Ishikawa (cell line): ENCODE measurements at regions not wholly inside any gene's neighbourhood (a gene's known extent, or its start where the extent isn't known, plus 50 kb on each side); places are given as distances from the start of the nearest gene placed in this dataset.

ENCODE experiments used
- CEBPB ChIP-seq: IDR thresholded peaks from 2 replicates; pipeline ENCODE4 v1.6.1; 2012
- CREB1 ChIP-seq: IDR thresholded peaks from 2 replicates; pipeline ENCODE4 v1.6.1; 2012; ENCODE audit warnings: low read depth
- EGR1 ChIP-seq: IDR thresholded peaks from 2 replicates; pipeline ENCODE4 v1.6.1; 2012
- EP300 ChIP-seq: IDR thresholded peaks from 2 replicates; pipeline ENCODE4 v1.6.1; 2012; ENCODE audit warnings: borderline replicate concordance
- FOXM1 ChIP-seq: IDR thresholded peaks from 2 replicates; pipeline ENCODE4 v1.6.1; 2012; ENCODE audit warnings: low read depth, borderline replicate concordance
- NFIC ChIP-seq: IDR thresholded peaks from 2 replicates; pipeline ENCODE4 v1.6.1; 2012
- RAD21 ChIP-seq: IDR thresholded peaks from 2 replicates; pipeline ENCODE4 v1.6.1; 2012; ENCODE audit warnings: low read depth
- TAF1 ChIP-seq: IDR thresholded peaks from 2 replicates; pipeline ENCODE4 v1.6.1; 2012; ENCODE audit warnings: low read depth, mild to moderate bottlenecking
- TCF12 ChIP-seq: IDR thresholded peaks from 2 replicates; pipeline ENCODE4 v1.6.1; 2012; ENCODE audit warnings: low read depth
- TEAD4 ChIP-seq: IDR thresholded peaks from 2 replicates; pipeline ENCODE4 v1.6.1; 2012
- YY1 ChIP-seq: IDR thresholded peaks from 2 replicates; pipeline ENCODE4 v1.6.1; 2012; ENCODE audit warnings: low read depth
- ZBTB7A ChIP-seq: IDR thresholded peaks from 2 replicates; pipeline ENCODE4 v1.6.1; 2012; ENCODE audit warnings: low read depth
- TF ChIP-seq, protein P1 (sequence below): IDR thresholded peaks from 2 replicates; pipeline ENCODE4 v1.6.1; 2012
- TF ChIP-seq, protein P2 (sequence below): IDR thresholded peaks from 2 replicates; pipeline ENCODE4 v1.6.1; 2012; ENCODE audit warnings: low read depth, mild to moderate bottlenecking
- TF ChIP-seq, protein P3 (sequence below): IDR thresholded peaks from 2 replicates; pipeline ENCODE4 v1.6.1; 2012

DNA sequence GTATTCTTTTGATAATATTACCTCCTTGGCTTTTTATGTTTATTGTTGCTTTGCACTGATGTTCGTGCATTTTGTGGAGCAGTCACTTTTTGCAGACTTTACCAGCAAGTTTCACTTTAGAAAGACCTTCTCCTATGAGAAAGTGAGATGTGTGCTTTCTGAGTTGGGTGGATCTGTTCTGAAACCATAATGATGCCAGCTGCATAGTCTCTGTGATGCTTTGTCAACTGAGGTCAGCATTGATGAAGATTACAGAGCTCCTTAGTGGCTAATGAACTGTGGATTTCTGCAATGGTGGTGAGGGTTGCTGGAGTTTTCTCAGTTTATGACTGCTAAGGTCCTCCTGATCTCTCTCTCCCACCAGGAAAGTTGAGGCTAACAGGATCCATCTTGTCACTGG lies 309.9 kb upstream of the SLITRK6 start:
- no peak for TF ChIP-seq TCF12
- TF ChIP-seq TEAD4 = no peak

DNA sequence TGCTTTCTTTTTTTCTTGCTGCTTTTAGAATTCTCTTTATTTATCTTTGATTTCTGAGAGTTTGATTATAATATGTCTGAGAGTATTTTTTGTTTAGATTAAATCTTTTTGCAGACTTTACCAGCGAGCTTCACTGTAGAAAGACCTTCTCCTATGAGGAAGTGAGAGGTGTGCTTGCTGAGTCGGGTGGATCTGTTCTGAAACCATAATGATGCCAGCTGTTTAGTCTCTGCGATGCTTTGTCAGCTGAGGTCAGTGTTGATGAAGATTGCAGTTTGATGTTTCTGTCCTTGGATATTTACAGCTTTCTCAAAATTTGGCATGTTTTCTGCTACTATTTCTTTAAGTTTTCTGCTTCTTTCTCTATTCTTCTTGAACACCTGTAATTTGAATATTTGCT lies 309.1 kb upstream of the SLITRK6 start:
- no peak for TF ChIP-seq CREB1
- no peak for TF ChIP-seq FOXM1
- TF ChIP-seq YY1 = no peak
- TF ChIP-seq, protein P1, sequence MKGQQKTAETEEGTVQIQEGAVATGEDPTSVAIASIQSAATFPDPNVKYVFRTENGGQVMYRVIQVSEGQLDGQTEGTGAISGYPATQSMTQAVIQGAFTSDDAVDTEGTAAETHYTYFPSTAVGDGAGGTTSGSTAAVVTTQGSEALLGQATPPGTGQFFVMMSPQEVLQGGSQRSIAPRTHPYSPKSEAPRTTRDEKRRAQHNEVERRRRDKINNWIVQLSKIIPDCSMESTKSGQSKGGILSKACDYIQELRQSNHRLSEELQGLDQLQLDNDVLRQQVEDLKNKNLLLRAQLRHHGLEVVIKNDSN = no peak
- TF ChIP-seq EGR1 = no peak
- TF ChIP-seq, protein P2, sequence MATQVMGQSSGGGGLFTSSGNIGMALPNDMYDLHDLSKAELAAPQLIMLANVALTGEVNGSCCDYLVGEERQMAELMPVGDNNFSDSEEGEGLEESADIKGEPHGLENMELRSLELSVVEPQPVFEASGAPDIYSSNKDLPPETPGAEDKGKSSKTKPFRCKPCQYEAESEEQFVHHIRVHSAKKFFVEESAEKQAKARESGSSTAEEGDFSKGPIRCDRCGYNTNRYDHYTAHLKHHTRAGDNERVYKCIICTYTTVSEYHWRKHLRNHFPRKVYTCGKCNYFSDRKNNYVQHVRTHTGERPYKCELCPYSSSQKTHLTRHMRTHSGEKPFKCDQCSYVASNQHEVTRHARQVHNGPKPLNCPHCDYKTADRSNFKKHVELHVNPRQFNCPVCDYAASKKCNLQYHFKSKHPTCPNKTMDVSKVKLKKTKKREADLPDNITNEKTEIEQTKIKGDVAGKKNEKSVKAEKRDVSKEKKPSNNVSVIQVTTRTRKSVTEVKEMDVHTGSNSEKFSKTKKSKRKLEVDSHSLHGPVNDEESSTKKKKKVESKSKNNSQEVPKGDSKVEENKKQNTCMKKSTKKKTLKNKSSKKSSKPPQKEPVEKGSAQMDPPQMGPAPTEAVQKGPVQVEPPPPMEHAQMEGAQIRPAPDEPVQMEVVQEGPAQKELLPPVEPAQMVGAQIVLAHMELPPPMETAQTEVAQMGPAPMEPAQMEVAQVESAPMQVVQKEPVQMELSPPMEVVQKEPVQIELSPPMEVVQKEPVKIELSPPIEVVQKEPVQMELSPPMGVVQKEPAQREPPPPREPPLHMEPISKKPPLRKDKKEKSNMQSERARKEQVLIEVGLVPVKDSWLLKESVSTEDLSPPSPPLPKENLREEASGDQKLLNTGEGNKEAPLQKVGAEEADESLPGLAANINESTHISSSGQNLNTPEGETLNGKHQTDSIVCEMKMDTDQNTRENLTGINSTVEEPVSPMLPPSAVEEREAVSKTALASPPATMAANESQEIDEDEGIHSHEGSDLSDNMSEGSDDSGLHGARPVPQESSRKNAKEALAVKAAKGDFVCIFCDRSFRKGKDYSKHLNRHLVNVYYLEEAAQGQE = no peak

DNA sequence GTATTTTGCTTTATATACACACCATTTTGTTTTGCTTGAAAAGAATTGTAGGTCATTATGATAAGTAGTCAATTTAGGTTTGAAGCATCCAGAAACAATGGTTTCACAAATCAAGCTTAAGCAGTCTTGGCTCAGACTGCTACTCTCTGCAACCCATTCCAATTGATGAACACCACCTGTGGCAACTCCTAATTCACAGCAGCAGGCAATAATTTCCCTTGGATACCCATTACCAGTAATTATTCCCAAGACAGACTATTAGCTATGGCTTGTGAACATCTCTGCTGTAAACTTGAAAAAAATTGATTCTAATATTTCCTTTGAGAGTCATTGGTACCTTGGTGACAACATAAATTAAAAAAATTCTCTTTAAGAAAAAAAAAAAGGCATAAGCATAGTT lies 299.3 kb upstream of the SLITRK6 start:
- TF ChIP-seq CREB1 = no peak
- no peak for TF ChIP-seq FOXM1
- no peak for TF ChIP-seq TAF1
- TF ChIP-seq TEAD4 = no peak

DNA sequence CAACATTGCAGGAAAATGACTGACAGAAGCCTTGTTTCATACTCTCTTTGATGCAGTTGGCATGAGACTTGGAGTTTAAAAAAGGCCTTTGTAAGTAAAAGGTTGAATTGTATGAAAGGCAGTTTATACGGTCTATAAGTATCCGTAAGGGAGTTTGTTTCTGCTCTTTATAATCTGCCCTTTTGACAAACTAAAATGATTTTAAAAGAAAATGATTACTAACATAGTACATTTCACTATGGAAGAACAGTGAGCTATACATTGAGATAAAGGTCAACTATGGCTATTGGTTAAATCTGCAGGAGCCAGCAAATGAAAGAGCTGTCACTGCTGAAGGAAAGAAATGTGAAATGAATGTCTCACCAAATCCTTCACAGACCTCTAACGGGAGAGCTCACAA lies 296.1 kb upstream of the SLITRK6 start:
- TF ChIP-seq CEBPB (no peak), ZBTB7A (no peak)

DNA sequence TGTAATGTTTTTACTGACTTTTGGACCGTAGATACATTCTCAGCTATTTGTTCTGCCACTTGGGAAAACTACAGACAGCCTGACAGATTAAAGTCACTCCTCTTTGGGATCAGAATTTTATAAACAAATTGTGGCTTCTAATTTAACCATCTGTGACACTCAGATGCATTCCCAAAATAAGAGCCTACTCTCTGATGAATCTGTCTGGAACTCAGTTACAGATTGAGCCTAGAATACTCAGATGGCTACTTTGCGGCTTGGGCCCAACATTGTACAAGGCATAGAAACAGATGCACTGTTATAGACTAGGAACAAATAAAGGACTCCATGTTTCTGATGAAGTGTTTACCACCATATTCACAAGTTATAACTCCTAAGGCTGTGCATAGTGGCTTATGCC lies 291.0 kb upstream of the SLITRK6 start:
- TF ChIP-seq TCF12 (no peak), FOXM1 (no peak), CREB1 (no peak), YY1 (no peak), TEAD4 (no peak)
- TF ChIP-seq, protein P2 = no peak

DNA sequence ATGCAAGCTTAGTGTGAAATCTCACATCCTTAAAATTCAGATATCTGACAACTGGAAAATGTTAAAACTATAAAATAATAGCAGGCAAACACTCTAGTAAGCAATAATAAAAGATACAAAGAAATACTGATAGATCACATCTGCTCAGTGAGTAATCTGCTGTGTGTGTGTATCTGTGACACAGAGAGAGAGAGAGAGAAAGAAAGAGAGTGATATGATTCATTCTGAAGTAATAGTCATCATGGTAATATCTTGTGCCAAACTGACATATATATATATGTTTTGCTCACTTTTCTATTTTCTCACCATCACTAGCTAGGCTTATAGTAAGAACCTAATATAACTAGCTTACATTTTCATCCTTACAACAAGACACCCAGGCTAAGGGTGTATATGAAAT lies 288.0 kb upstream of the SLITRK6 start:
- no peak for TF ChIP-seq RAD21
- TF ChIP-seq, protein P2 = no peak
- TF ChIP-seq TAF1 = no peak
- TF ChIP-seq YY1 = no peak
- no peak for TF ChIP-seq NFIC

DNA sequence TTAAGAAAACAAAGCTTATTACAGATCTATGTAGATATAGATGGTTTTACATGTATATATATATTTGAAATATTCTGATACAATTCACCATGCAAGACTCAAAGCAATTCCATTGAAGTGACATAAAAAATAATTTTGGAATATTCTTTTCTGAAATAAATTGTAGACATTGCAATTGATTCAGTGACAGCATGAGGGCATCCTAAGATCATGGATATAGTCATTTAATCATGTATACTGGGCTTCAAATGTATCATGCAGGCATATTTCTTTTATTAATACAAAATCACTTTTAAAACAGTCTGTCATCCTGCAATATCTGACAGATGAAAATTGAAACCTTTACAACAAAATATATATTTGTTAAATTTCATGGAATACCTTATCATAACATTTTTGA lies 286.7 kb upstream of the SLITRK6 start:
- TF ChIP-seq FOXM1 (no peak), RAD21 (peak; percentile 52)

DNA sequence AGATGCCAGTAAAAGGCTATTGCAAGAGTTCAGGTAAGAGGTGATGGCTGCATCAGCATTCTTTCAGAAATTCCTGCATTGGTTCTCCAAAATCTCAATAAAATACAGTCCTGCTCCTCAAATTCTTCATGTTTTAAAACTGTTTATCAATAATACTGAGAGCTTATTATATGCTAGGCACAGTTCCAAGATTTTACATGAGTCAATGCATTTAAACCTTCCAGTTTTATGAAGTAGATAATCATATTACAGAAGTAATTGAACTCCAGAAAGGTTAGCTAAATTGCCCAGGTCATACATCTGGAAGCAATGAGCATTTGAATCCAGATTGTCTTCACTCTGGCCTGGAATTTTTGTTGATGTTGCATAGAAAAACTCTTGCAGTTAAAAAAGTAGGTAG lies 282.9 kb upstream of the SLITRK6 start:
- TF ChIP-seq TAF1 (no peak), ZBTB7A (no peak), EP300 (no peak), EGR1 (no peak), RAD21 (no peak), TCF12 (no peak), CREB1 (no peak), NFIC (no peak), TEAD4 (no peak), CEBPB (no peak)
- TF ChIP-seq, protein P3, sequence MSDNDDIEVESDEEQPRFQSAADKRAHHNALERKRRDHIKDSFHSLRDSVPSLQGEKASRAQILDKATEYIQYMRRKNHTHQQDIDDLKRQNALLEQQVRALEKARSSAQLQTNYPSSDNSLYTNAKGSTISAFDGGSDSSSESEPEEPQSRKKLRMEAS = no peak
- TF ChIP-seq, protein P2 = no peak
- TF ChIP-seq, protein P1 = no peak
